ENCODE measurements at regions not wholly inside any gene's neighbourhood (a gene's known extent, or its start where the extent isn't known, plus 50 kb on each side); places are given as distances from the start of the nearest gene placed in this dataset.

DNA sequence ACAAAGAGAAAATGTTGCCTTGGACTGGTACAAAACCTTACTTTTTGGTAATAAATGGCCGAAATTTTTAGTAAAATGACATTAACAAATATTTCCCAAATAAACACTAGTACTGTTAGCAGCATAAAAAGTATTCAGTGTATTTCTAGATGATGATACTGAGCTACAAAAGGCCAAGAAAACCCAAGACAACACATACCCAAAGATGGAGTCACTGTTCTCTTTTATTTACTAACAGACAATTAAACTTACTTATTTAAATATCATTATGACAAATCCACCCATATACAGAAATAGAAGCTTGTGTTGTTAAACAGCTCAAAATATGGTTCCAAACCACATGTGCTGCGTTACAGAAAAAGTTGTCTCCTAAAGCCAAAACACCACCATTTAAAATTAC lies 239.9 kb downstream of the ZEB2 start:
- no peak for TF ChIP-seq POLR2A (IDR thresholded peaks at IDR 0.05; ENCODE audit: low read depth, low read length)
- TF ChIP-seq POLR2AphosphoS5 (IDR thresholded peaks at IDR 0.05; ENCODE audit: low read depth, low read length), result no peak
- no peak for TF ChIP-seq TAF1 (IDR thresholded peaks at IDR 0.05; ENCODE audit: borderline replicate concordance, low read depth, low read length)
